HG02852 (cell line): ENCODE measurements at regions not wholly inside any gene's neighbourhood (a gene's known extent, or its start where the extent isn't known, plus 50 kb on each side); places are given as distances from the start of the nearest gene placed in this dataset.

Experiments used
- ATAC-seq: cut with Tn5 transposase; IDR thresholded peaks from one replicate; pipeline ENCODE4 v1.9.1; 2021; ENCODE audit warnings: mild to moderate bottlenecking, moderate library complexity; ENCODE audit not compliant: unreplicated experiment

DNA sequence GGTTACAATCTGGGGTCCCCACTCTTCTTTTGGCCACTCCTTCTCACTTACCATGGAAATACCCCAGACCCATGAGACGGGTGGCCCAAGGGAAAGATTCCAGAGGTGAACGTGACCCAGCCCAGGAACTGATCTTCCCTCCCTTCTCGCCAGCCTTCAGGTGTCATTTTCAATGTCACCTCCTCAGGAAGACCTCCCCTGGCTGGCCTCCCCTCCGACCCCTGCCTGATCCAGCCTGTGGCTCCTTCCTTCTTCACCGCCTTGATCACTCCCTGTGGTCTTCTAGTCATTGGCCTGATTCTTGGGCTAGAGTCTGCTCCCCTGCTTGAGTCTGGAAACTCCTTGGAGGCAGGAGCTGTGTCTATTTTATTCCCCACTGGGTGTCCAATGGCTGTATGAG, 146.1 kb downstream of the SMAD6 start:
- no peak for ATAC-seq

- no peak for ATAC-seq
These were observed 146.8 kb downstream of the SMAD6 start for GRCh38 chr15:66848686-66849392.

DNA sequence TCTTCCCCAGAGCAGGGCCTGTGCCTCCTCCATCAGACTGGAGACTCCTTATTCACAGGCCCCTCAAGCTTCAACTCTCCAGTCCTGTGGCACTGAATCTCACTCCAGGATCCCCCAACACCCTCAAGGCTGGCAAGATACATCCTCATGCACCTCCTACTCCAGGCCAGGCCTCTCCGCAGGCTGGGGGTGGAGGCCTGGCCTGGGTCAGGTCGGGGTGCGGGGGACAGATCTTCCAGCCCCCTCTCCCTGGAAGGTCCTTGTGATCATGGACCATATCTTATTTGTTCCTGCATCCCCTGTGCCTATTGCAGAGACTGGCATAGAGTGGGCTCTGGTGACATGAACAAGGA, 147.3 kb downstream of the SMAD6 start:
- no peak for ATAC-seq

DNA sequence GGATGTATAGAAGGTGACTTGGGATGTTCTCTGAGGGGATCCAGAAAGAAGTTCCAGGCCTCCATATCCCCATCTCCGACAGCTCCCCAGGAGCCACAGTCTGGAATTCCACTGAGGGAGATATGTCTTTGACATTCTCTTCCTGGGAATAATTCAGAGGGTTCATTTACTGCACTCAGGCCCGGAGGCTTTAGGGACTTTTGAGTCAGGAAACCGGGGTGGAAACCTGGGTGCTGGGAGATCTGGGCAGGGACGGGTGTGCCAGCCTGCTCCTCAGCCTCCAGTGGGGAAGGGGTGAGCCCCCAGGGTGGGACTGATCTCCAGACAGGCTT, 147.7 kb downstream of the SMAD6 start:
- no peak for ATAC-seq

DNA sequence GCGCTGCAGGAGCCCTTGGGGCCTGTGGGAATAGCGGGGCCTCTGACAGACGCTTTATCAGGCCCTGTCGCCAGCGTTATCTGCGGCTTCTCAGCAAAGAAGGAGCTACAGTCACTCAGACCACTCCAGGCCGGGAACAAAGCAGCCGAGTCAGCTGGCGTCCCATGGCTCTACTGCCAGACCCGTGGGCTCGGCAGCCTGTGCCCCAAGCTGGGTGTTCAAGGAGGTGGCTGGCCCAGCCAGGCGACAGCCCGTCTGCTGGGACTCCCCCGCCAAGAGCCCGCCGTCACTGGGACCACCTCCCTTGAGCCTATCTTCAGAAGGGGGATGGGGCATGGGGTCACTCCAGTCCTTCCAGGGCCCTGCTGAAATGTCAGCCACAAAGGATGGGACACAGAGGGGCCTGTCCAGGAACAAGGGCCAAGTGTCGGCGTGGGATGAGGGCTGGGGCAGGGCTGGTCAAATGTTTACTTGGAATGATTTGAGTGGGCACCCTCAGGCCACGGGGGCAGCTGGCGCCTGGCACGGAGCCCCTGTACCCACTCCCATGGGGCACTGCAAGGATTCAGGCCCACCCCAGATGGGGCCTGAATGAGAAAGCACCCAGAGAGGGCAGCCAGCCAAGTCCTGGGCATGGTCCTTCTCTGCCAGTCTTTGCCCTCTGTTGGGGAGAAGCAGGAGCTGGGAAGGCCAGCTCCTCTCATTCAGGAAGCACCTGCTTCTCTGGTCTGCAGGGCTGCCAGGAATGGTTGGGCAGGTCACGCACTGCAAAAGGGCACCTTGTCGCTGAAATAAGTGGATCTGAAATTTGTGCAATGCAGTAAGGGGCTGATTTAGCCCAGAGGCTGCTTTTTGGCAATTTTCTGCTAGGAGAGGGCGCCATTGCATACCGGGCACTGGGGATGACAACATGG, 148.3 kb downstream of the SMAD6 start:
- no peak for ATAC-seq

GRCh38 chr15:66850996-66851310, 148.9 kb downstream of the SMAD6 start:
- no peak for ATAC-seq

- ATAC-seq = peak; percentile 79
These were observed 149.5 kb downstream of the SMAD6 start for GRCh38 chr15:66851311-66852063.

- ATAC-seq = no peak
These were observed 150.2 kb downstream of the SMAD6 start for GRCh38 chr15:66852064-66852905.

- ATAC-seq = no peak
These were observed 152.3 kb downstream of the SMAD6 start for GRCh38 chr15:66854012-66854965.

DNA sequence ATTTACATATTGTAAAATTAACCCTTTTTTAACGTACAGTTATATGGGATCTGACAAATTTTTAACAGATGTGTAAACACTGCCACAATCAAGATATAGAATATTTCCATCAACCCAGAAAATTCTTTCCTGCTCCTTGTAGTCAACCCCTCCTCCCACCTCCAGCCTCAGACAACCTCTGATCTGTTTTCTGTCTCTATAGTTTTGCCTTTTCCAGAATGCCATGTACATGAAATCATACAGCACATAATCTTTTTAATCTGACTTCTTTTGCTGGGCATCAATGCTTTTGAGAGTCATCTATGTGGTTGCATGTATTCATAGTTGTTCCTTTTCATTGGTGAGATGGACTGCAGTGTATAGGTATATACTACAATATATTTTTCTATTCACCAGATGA, 153.0 kb downstream of the SMAD6 start:
- ATAC-seq = no peak

- no peak for ATAC-seq
These were observed 155.7 kb downstream of the SMAD6 start for GRCh38 chr15:66857694-66858093.

DNA sequence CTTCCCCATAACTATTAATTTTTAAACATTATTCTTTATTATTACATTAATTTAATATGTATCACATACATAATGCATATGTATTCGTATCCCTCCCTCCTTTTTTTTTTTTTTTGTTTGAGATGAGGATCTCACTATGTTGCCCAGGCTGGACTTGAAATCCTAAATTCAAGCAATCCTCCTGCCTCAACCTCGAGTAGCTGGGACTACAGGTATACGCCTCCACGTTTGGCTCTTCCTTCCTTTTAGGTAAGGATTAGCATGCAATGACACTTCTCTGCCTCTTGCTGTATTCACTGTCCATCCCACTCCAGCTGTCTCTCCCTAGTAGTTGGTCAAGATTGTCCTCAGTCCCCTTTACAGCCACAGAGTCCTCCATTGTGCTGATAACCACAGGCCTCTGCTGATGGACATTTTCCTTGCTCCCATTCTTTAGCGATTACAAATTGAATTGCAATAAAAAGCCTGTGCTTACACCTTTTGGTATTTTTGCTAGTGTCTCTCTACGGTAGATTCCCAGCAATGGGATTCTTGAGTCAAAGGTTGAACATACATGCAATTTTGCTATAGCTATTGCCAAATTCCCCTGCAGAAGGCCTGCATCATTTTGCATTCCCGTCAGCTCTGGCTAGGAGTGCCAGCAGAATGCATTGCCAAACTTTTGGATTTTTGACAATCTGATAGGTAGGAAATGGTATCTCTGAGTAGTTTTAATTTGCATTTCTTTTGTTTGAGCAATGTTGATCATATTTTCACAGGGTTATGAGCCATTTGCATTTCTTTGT, 156.6 kb downstream of the SMAD6 start:
- ATAC-seq = no peak

DNA sequence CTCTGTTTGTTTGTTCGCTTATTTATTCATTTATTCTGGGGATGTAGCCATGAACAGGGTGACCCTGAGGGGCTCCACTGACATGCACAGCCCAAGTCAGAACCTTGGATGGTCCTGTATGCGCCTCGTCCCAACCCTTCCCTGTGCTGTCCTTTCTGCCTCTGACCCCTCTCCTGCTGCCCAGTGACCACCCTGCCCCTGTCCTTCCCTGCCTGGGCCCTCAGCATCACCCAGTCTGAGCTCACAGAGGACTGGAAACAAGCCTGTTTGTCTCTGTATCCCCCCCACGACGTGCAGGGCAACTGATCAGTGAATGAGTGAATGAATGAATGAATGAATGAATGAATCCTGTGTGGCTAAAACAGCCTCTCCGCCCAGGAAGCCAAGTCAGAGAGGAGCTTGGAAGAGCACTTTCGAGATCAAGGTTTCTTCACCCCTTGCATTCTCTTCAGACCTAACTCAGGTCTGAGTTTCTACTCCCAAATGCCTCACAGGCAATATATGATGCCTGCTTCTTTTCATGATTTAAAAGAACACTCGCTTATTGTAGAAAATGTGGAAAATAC, 157.7 kb downstream of the SMAD6 start:
- ATAC-seq = no peak

GRCh38 chr15:66860844-66861243, 158.8 kb downstream of the SMAD6 start:
- no peak for ATAC-seq

- no peak for ATAC-seq
These were observed 160.3 kb downstream of the SMAD6 start for GRCh38 chr15:66862111-66862939.

GRCh38 chr15:66862940-66863335, 160.9 kb downstream of the SMAD6 start:
- no peak for ATAC-seq

- no peak for ATAC-seq
These were observed 161.5 kb downstream of the SMAD6 start for GRCh38 chr15:66863390-66864085.
